ACC112 (cell line): ENCODE measurements at regions not wholly inside any gene's neighbourhood (a gene's known extent, or its start where the extent isn't known, plus 50 kb on each side); places are given as distances from the start of the nearest gene placed in this dataset.

Source experiments
- H2AFZ ChIP-seq: fragments of 200-600 bp; sonication (generic); one replicate; pipeline ENCODE4 v1.6.0; 2017; ENCODE audit warnings: antibody characterized with exemption, low read length; ENCODE audit not compliant: unreplicated experiment
- H3K27ac ChIP-seq: fragments of 200-600 bp; sonication (generic); 2 replicates; pipeline ENCODE4 v1.5.1; 2014; ENCODE audit warnings: low read depth, mild to moderate bottlenecking, antibody characterized with exemption, low read length, moderate library complexity
- H3K27me3 ChIP-seq: fragments of 200-600 bp; sonication (generic); 2 replicates; pipeline ENCODE4 v1.6.1; 2014; ENCODE audit warnings: mild to moderate bottlenecking, antibody characterized with exemption, low read length, moderate library complexity, mixed read lengths; ENCODE audit not compliant: insufficient read depth
- H3K36me3 ChIP-seq: fragments of 200-600 bp; sonication (generic); 2 replicates; pipeline ENCODE4 v1.6.1; 2016; ENCODE audit warnings: mild to moderate bottlenecking, antibody characterized with exemption, low read length, moderate library complexity, mixed read lengths; ENCODE audit not compliant: insufficient read depth
- H3K4me1 ChIP-seq: fragments of 200-600 bp; sonication (generic); one replicate; pipeline ENCODE4 v1.6.1; 2016; ENCODE audit warnings: low read length, mixed read lengths; ENCODE audit not compliant: insufficient read depth, unreplicated experiment, control insufficient read depth
- H3K4me3 ChIP-seq: fragments of 200-600 bp; sonication (generic); 2 replicates; pipeline ENCODE4 v1.5.1; 2014; ENCODE audit warnings: mild to moderate bottlenecking, low read depth, low read length
- H3K79me2 ChIP-seq: fragments of 200-600 bp; sonication (generic); one replicate; pipeline ENCODE4 v1.6.0; 2016; ENCODE audit warnings: low read length; ENCODE audit not compliant: control insufficient read depth, unreplicated experiment, insufficient read depth

GRCh38 chr18:29009250-29009803 is 832.4 kb upstream of the CDH2 start:
- no peak overlapping the region for H3K4me3 ChIP-seq
- H3K27ac ChIP-seq = no peak overlapping the region
- H3K36me3 ChIP-seq = no peaks in the 10 kb centered on the region
- H2AFZ ChIP-seq = no peak overlapping the region
- H3K4me1 ChIP-seq = no peaks in the 10 kb centered on the region
- H3K79me2 ChIP-seq = no peaks in the 10 kb centered on the region
- no peaks in the 10 kb centered on the region for H3K27me3 ChIP-seq

GRCh38 chr18:29008809-29009208 is 831.9 kb upstream of the CDH2 start:
- Histone ChIP-seq H3K27ac (no peak overlapping the region), H3K36me3 (no peaks in the 10 kb centered on the region), H3K27me3 (no peaks in the 10 kb centered on the region), H3K4me3 (no peak overlapping the region), H3K4me1 (no peaks in the 10 kb centered on the region), H3K79me2 (no peaks in the 10 kb centered on the region), H2AFZ (no peak overlapping the region)

GRCh38 chr18:29007986-29008654 is 831.2 kb upstream of the CDH2 start:
- H3K4me1 ChIP-seq = no peaks in the 10 kb centered on the region
- H2AFZ ChIP-seq = no peak overlapping the region
- H3K36me3 ChIP-seq = no peaks in the 10 kb centered on the region
- no peak overlapping the region for H3K27ac ChIP-seq
- H3K27me3 ChIP-seq = no peaks in the 10 kb centered on the region
- no peak overlapping the region for H3K4me3 ChIP-seq
- H3K79me2 ChIP-seq = no peaks in the 10 kb centered on the region

- Histone ChIP-seq H2AFZ (peak overlapping the region; percentile 33), H3K4me3 (no peak overlapping the region), H3K27me3 (no peaks in the 10 kb centered on the region), H3K4me1 (no peaks in the 10 kb centered on the region), H3K36me3 (no peaks in the 10 kb centered on the region), H3K79me2 (no peaks in the 10 kb centered on the region), H3K27ac (no peak overlapping the region)
These were observed 828.0 kb upstream of the CDH2 start for GRCh38 chr18:29004921-29005320.

- Histone ChIP-seq H3K79me2 (no peaks in the 10 kb centered on the region), H3K27me3 (no peaks in the 10 kb centered on the region), H2AFZ (no peak overlapping the region), H3K27ac (no peak overlapping the region), H3K36me3 (no peaks in the 10 kb centered on the region), H3K4me1 (no peaks in the 10 kb centered on the region), H3K4me3 (no peak overlapping the region)
These were observed 826.3 kb upstream of the CDH2 start for GRCh38 chr18:29003194-29003593.

GRCh38 chr18:29002747-29003146 is 825.8 kb upstream of the CDH2 start:
- no peak overlapping the region for H2AFZ ChIP-seq
- no peaks in the 10 kb centered on the region for H3K79me2 ChIP-seq
- H3K4me1 ChIP-seq = no peaks in the 10 kb centered on the region
- no peaks in the 10 kb centered on the region for H3K27me3 ChIP-seq
- no peak overlapping the region for H3K27ac ChIP-seq
- no peaks in the 10 kb centered on the region for H3K36me3 ChIP-seq
- H3K4me3 ChIP-seq = no peak overlapping the region

- H3K4me1 ChIP-seq = no peaks in the 10 kb centered on the region
- no peaks in the 10 kb centered on the region for H3K27me3 ChIP-seq
- no peak overlapping the region for H3K4me3 ChIP-seq
- no peak overlapping the region for H2AFZ ChIP-seq
- no peak overlapping the region for H3K27ac ChIP-seq
- H3K79me2 ChIP-seq = no peaks in the 10 kb centered on the region
- H3K36me3 ChIP-seq = no peaks in the 10 kb centered on the region
These were observed 822.8 kb upstream of the CDH2 start for GRCh38 chr18:28999726-29000125.

GRCh38 chr18:28995319-28995718 is 818.4 kb upstream of the CDH2 start:
- H3K79me2 ChIP-seq = no peaks in the 10 kb centered on the region
- no peaks in the 10 kb centered on the region for H3K36me3 ChIP-seq
- H3K4me1 ChIP-seq = no peaks in the 10 kb centered on the region
- no peak overlapping the region for H3K4me3 ChIP-seq
- H3K27me3 ChIP-seq = no peaks in the 10 kb centered on the region
- no peak overlapping the region for H3K27ac ChIP-seq
- no peak overlapping the region for H2AFZ ChIP-seq

GRCh38 chr18:28984731-28985130 is 807.8 kb upstream of the CDH2 start:
- Histone ChIP-seq H3K36me3 (no peaks in the 10 kb centered on the region), H2AFZ (peak overlapping the region; percentile 91), H3K27ac (no peak overlapping the region)

GRCh38 chr18:28974504-28974903 is 797.6 kb upstream of the CDH2 start:
- Histone ChIP-seq H3K4me3 (no peak overlapping the region), H3K4me1 (no peaks in the 10 kb centered on the region), H3K79me2 (no peaks in the 10 kb centered on the region), H3K36me3 (no peaks in the 10 kb centered on the region), H3K27ac (no peak overlapping the region), H3K27me3 (no peaks in the 10 kb centered on the region), H2AFZ (no peak overlapping the region)

More at GRCh38 chr18:28984731-28985130, 807.8 kb upstream of the CDH2 start:
- Histone ChIP-seq H3K79me2 (no peaks in the 10 kb centered on the region), H3K4me1 (peaks cover 7% of the 10 kb centered on the region), H3K27me3 (no peaks in the 10 kb centered on the region), H3K4me3 (no peak overlapping the region; the same call in 1 of the 2 replicates)

- H2AFZ ChIP-seq = no peak overlapping the region
These were observed 796.4 kb upstream of the CDH2 start for GRCh38 chr18:28973324-28973723.

More at GRCh38 chr18:28973324-28973723, 796.4 kb upstream of the CDH2 start:
- no peaks in the 10 kb centered on the region for H3K4me1 ChIP-seq
- no peaks in the 10 kb centered on the region for H3K36me3 ChIP-seq
- no peaks in the 10 kb centered on the region for H3K27me3 ChIP-seq
- no peak overlapping the region for H3K27ac ChIP-seq
- H3K4me3 ChIP-seq = no peak overlapping the region
- H3K79me2 ChIP-seq = no peaks in the 10 kb centered on the region
